ENCODE measurements at regions not wholly inside any gene's neighbourhood (a gene's known extent, or its start where the extent isn't known, plus 50 kb on each side); places are given as distances from the start of the nearest gene placed in this dataset.

DNA sequence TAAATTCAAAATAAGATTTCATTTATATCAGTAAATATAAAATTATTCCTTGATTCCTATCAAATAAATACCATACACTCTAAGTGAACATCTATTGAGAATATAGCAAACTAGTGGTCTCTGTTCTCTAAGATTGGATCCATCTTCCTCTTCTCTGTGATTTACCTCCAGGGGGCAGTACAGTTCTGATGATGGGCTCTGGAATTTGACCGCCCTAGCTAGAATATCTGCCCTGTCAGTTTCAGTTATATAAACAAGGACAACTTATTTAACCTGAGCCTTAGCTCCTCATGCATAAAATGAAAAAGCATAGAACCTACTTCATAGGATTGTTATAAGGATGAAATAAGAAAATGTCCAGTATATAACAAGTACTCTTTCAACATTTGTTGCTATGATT is 171.1 kb upstream of the CCDC54 start:
- Histone ChIP-seq H3K4me2 (no peak overlapping the region), H3K4me3 (no peak overlapping the region), H3K9me2 (replicated peaks; ENCODE audit: insufficient read depth) (no peaks in the 10 kb centered on the region), H2AFZ (no peak overlapping the region), H3K36me3 (replicated peaks; ENCODE audit: insufficient read depth, low read depth) (no peaks in the 10 kb centered on the region), H3K27ac (no peak overlapping the region), H4K20me1 (ENCODE audit: insufficient read depth, poor library complexity, severe bottlenecking) (no peaks in the 10 kb centered on the region), H3K9me3 (ENCODE audit: low read depth) (no peaks in the 10 kb centered on the region), H3K27me3 (no peaks in the 10 kb centered on the region), H3K79me2 (no peaks in the 10 kb centered on the region), H3K4me1 (ENCODE audit: insufficient read depth) (peaks cover 10% of the 10 kb centered on the region)
- DNase-seq (ENCODE audit: low spot score) = peak; percentile 56
- TF ChIP-seq, protein P1, sequence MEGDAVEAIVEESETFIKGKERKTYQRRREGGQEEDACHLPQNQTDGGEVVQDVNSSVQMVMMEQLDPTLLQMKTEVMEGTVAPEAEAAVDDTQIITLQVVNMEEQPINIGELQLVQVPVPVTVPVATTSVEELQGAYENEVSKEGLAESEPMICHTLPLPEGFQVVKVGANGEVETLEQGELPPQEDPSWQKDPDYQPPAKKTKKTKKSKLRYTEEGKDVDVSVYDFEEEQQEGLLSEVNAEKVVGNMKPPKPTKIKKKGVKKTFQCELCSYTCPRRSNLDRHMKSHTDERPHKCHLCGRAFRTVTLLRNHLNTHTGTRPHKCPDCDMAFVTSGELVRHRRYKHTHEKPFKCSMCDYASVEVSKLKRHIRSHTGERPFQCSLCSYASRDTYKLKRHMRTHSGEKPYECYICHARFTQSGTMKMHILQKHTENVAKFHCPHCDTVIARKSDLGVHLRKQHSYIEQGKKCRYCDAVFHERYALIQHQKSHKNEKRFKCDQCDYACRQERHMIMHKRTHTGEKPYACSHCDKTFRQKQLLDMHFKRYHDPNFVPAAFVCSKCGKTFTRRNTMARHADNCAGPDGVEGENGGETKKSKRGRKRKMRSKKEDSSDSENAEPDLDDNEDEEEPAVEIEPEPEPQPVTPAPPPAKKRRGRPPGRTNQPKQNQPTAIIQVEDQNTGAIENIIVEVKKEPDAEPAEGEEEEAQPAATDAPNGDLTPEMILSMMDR (IDR thresholded peaks at IDR 0.05; ENCODE audit: poor library complexity) = peak; percentile 54
- no peak for TF ChIP-seq EZH2 (IDR thresholded peaks at IDR 0.05; ENCODE audit: borderline replicate concordance)
- WGBS (ENCODE audit: low lambda C conversion rate, missing lambda C conversion rate) = 28% methylated on average over 1 of the region's 1 CpG

DNA sequence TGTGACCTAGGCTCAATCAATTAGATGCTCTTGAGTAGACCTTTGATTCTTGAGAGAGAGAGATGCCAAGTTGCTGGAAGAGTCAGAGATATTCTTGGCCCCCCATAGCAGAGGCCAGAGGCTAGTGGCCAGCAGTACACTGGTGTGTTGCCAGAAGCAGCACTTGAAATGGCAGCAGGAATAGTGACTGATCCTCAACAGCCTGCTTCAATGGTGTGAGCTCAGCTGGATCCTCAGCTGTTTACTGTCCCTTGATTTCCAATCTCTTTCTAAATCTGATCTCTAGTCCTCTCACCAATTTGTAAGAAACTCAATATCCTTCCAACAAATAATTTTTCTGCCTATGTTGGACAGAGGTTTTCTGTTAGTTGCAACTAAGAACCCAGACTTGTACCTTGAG is 170.3 kb upstream of the CCDC54 start:
- Histone ChIP-seq H3K4me1 (ENCODE audit: insufficient read depth) (peaks cover 10% of the 10 kb centered on the region), H3K4me2 (no peak overlapping the region), H3K27ac (peak overlapping the region; percentile 65), H3K4me3 (no peak overlapping the region), H4K20me1 (ENCODE audit: insufficient read depth, poor library complexity, severe bottlenecking) (no peaks in the 10 kb centered on the region), H3K27me3 (no peaks in the 10 kb centered on the region), H3K9me2 (replicated peaks; ENCODE audit: insufficient read depth) (no peaks in the 10 kb centered on the region), H3K79me2 (no peaks in the 10 kb centered on the region), H3K36me3 (replicated peaks; ENCODE audit: insufficient read depth, low read depth) (no peaks in the 10 kb centered on the region), H3K9me3 (ENCODE audit: low read depth) (no peaks in the 10 kb centered on the region), H2AFZ (no peak overlapping the region)
- no peak for DNase-seq (ENCODE audit: low spot score)
- no peak for TF ChIP-seq EZH2 (IDR thresholded peaks at IDR 0.05; ENCODE audit: borderline replicate concordance)
- TF ChIP-seq, protein P1 (IDR thresholded peaks at IDR 0.05; ENCODE audit: poor library complexity) = no peak
- no peak for TF ChIP-seq EZH2phosphoT487 (IDR thresholded peaks at IDR 0.05; ENCODE audit: low read depth, severe bottlenecking, unreplicated experiment)

DNA sequence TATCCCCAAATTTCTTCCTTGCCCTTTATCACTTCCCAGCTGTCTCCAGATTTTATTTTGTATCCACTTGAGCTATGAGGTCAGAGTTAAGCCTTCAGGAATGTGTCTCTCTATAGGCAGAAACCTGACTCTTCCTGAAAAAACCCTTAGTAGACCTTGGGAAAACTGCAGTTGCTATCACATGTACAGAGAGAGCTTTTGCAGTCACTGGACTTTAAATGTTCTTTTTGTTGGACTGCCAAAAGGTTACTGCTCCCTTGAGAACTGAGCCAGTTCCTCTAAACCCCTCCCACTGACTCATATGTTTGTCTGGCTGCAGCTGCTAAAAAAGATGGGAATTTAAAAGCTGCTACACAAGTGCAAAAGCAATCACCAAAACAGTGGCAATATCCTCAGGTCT is 169.1 kb upstream of the CCDC54 start:
- peak; percentile 77 for DNase-seq (ENCODE audit: low spot score)
- peak overlapping the region; percentile 65 for H3K27ac ChIP-seq
- no peaks in the 10 kb centered on the region for H3K27me3 ChIP-seq

More for the DNA sequence above, 169.1 kb upstream of the CCDC54 start:
- no peaks in the 10 kb centered on the region for H3K36me3 ChIP-seq (replicated peaks; ENCODE audit: insufficient read depth, low read depth)
- no peak overlapping the region for H2AFZ ChIP-seq
- no peaks in the 10 kb centered on the region for H3K79me2 ChIP-seq
- peaks cover 10% of the 10 kb centered on the region for H3K4me1 ChIP-seq (ENCODE audit: insufficient read depth)
- H4K20me1 ChIP-seq (ENCODE audit: insufficient read depth, poor library complexity, severe bottlenecking) = no peaks in the 10 kb centered on the region
- H3K9me3 ChIP-seq (ENCODE audit: low read depth) = no peaks in the 10 kb centered on the region
- H3K9me2 ChIP-seq (replicated peaks; ENCODE audit: insufficient read depth) = no peaks in the 10 kb centered on the region
- peak overlapping the region; percentile 30 for H3K4me2 ChIP-seq
- H3K4me3 ChIP-seq = no peak overlapping the region
- TF ChIP-seq, protein P1 (IDR thresholded peaks at IDR 0.05; ENCODE audit: poor library complexity) = no peak
- TF ChIP-seq EZH2phosphoT487 (IDR thresholded peaks at IDR 0.05; ENCODE audit: low read depth, severe bottlenecking, unreplicated experiment) = no peak
- TF ChIP-seq EZH2 (IDR thresholded peaks at IDR 0.05; ENCODE audit: borderline replicate concordance) = no peak
